ENCODE measurements at regions not wholly inside any gene's neighbourhood (a gene's known extent, or its start where the extent isn't known, plus 50 kb on each side); places are given as distances from the start of the nearest gene placed in this dataset.
"Not testable (repeated sequence)": the region's sequence is repeated elsewhere in the genome, so short reads cannot be mapped to it uniquely, and the experiment has no call there.

DNA sequence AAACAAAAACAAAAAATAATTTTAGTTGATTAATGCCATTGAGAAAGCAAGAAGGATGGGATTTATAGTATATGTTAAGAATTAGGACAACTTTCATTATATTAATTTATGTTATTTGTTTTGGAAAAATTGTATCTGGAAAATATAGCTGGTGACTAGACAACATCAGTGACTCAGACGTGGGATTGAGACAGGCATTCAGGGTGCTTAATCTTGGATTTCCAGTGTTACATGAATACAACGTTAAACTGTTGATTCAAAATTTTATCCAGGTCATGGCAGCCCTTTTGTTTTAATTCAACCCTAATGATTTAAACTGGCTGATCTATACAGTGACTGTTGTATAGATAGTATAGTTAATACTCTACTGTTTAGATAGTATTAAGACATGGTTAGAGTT, 827.1 kb upstream of the B3GALT2 start:
- Histone ChIP-seq H3K27ac (no peak overlapping the region), H3K79me2 (ENCODE audit: low read depth) (no peaks in the 10 kb centered on the region), H3K9me3 (ENCODE audit: insufficient read depth, low read depth) (no peaks in the 10 kb centered on the region), H2AFZ (no peak overlapping the region), H3K4me2 (no peak overlapping the region), H3F3A (ENCODE audit: insufficient read depth, low read depth) (no peaks in the 10 kb centered on the region), H3K4me3 (no peak overlapping the region), H4K20me1 (ENCODE audit: insufficient read depth) (no peaks in the 10 kb centered on the region), H3K36me3 (ENCODE audit: low read depth) (no peaks in the 10 kb centered on the region), H3K27me3 (ENCODE audit: insufficient read depth, low read depth) (no peaks in the 10 kb centered on the region), H3K4me1 (replicated peaks; ENCODE audit: insufficient read depth) (no peaks in the 10 kb centered on the region), H3K9me2 (ENCODE audit: insufficient read depth) (no peaks in the 10 kb centered on the region)
- no peak for DNase-seq
- TF ChIP-seq, protein P1, sequence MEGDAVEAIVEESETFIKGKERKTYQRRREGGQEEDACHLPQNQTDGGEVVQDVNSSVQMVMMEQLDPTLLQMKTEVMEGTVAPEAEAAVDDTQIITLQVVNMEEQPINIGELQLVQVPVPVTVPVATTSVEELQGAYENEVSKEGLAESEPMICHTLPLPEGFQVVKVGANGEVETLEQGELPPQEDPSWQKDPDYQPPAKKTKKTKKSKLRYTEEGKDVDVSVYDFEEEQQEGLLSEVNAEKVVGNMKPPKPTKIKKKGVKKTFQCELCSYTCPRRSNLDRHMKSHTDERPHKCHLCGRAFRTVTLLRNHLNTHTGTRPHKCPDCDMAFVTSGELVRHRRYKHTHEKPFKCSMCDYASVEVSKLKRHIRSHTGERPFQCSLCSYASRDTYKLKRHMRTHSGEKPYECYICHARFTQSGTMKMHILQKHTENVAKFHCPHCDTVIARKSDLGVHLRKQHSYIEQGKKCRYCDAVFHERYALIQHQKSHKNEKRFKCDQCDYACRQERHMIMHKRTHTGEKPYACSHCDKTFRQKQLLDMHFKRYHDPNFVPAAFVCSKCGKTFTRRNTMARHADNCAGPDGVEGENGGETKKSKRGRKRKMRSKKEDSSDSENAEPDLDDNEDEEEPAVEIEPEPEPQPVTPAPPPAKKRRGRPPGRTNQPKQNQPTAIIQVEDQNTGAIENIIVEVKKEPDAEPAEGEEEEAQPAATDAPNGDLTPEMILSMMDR (conservative IDR thresholded peaks at IDR 0.05), result no peak
- no peak for TF ChIP-seq EZH2 (IDR thresholded peaks at IDR 0.05; ENCODE audit: low read depth)
- no TSS peak for BruUV-seq (replicated peaks)
- ChIA-PET CTCF (no interaction called here), POLR2A (ENCODE audit: unreplicated experiment) (no interaction called here)
- intact Hi-C loops (cut with micrococcal nuclease; ENCODE audit: unreplicated experiment), result no loop called here

DNA sequence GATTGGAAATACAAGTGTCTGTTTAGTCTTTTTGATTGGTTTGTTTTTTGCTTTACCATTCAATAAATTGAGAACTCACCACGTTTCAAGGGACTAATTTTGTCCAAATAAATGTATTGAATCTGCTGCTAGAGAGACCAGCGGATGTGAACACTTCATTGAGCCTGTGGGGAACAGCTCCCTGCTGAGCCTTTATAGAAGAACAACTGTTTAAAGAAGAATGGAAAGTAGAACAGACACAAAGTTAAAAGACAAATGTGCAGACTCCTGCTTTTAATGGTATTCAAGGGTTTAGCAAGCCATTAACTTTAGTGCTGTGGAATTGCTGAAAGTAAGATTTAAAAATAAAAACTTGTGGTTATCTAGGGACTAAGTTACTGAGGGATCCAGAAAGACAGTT, 817.7 kb upstream of the B3GALT2 start:
- Histone ChIP-seq H3F3A (ENCODE audit: insufficient read depth, low read depth) (no peaks in the 10 kb centered on the region), H3K79me2 (ENCODE audit: low read depth) (no peaks in the 10 kb centered on the region), H4K20me1 (ENCODE audit: insufficient read depth) (no peaks in the 10 kb centered on the region), H3K27ac (no peak overlapping the region), H3K27me3 (ENCODE audit: insufficient read depth, low read depth) (no peaks in the 10 kb centered on the region), H3K4me2 (no peak overlapping the region), H3K36me3 (ENCODE audit: low read depth) (no peaks in the 10 kb centered on the region), H3K4me3 (no peak overlapping the region), H3K4me1 (replicated peaks; ENCODE audit: insufficient read depth) (no peaks in the 10 kb centered on the region), H3K9me3 (ENCODE audit: insufficient read depth, low read depth) (no peaks in the 10 kb centered on the region), H2AFZ (no peak overlapping the region), H3K9me2 (ENCODE audit: insufficient read depth) (0 out of 2 replicates have a peak, but pooled peaks cover 4% of the 10 kb centered on the region)
- DNase-seq, result no peak
- CTCF ChIA-PET, result no interaction called here
- no peak for TF ChIP-seq EZH2 (IDR thresholded peaks at IDR 0.05; ENCODE audit: low read depth)
- TF ChIP-seq, protein P1 (conservative IDR thresholded peaks at IDR 0.05), result no peak
- POLR2A ChIA-PET (ENCODE audit: unreplicated experiment), result no interaction called here
- BruUV-seq (replicated peaks), result no TSS peak
- intact Hi-C loops (cut with micrococcal nuclease; ENCODE audit: unreplicated experiment), result no loop called here

DNA sequence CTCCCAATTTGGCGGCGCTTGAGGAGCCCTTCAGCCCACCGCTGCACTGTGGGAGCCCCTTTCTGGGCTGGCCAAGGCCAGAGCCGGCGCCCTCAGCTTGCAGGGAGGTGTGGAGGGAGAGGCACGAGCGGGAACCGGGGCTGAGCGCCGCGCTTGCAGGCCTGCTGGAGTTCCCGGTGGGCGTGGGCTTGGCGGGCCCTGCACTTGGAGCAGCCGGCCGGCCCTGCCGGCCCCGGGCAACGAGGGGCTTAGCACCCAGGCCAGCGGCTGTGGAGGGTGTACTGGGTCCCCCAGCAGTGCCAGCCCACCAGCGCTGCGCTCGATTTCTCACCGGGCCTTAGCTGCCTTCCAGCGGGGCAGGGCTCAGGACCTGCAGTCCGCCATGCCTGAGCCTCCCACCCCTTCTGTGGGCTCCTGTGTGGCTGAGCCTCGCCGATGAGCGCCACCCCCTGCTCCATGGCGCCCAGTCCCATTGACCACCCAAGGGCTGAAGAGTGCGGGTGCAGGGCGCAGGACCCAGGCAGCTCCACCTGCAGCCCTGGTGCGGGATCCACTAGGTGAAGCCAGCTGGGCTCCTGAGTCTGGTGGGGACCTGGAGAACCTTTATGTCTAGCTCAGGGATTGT, 815.4 kb upstream of the B3GALT2 start:
- H2AFZ ChIP-seq; H3K79me2 ChIP-seq (ENCODE audit: low read depth); H3K9me3 ChIP-seq (ENCODE audit: insufficient read depth, low read depth); DNase-seq; H3K36me3 ChIP-seq (ENCODE audit: low read depth); POLR2A ChIA-PET (ENCODE audit: unreplicated experiment); H3K4me1 ChIP-seq (replicated peaks; ENCODE audit: insufficient read depth); H3K27ac ChIP-seq; H3F3A ChIP-seq (ENCODE audit: insufficient read depth, low read depth); H4K20me1 ChIP-seq (ENCODE audit: insufficient read depth); H3K4me3 ChIP-seq; CTCF ChIA-PET; H3K4me2 ChIP-seq; BruUV-seq (replicated peaks); intact Hi-C loops (cut with micrococcal nuclease; ENCODE audit: unreplicated experiment); H3K27me3 ChIP-seq (ENCODE audit: insufficient read depth, low read depth); H3K9me2 ChIP-seq (ENCODE audit: insufficient read depth): not testable (repeated sequence)

DNA sequence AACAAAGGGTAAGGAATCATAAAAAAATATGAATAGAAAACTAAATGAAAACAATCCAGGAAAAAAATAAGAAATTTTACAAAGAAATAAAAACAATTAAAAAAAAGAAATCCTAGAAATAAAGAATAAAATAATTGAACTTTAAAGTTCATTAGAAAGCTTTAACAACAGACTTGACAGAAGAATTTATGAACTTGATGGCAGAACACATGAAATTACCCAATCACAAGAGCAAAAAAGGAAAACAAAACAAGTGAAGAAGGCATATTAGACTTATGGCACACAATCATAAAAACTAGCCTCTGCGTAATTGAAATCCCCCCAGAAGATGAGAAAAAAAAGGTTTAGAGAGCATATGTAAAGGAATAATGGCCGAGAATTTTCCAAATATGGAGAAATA, 802.5 kb upstream of the B3GALT2 start:
- Histone ChIP-seq H3K36me3 (ENCODE audit: low read depth) (no peaks in the 10 kb centered on the region), H3F3A (ENCODE audit: insufficient read depth, low read depth) (no peaks in the 10 kb centered on the region), H3K9me3 (ENCODE audit: insufficient read depth, low read depth) (peaks cover 18% of the 10 kb centered on the region; the same call in 1 of the 2 replicates), H3K4me2 (no peak overlapping the region), H3K79me2 (ENCODE audit: low read depth) (no peaks in the 10 kb centered on the region), H2AFZ (no peak overlapping the region), H4K20me1 (ENCODE audit: insufficient read depth) (no peaks in the 10 kb centered on the region), H3K27me3 (ENCODE audit: insufficient read depth, low read depth) (no peaks in the 10 kb centered on the region), H3K4me1 (replicated peaks; ENCODE audit: insufficient read depth) (no peaks in the 10 kb centered on the region), H3K4me3 (no peak overlapping the region), H3K27ac (no peak overlapping the region), H3K9me2 (ENCODE audit: insufficient read depth) (no peaks in the 10 kb centered on the region)
- no peak for TF ChIP-seq EZH2 (IDR thresholded peaks at IDR 0.05; ENCODE audit: low read depth)
- TF ChIP-seq, protein P1 (conservative IDR thresholded peaks at IDR 0.05), result no peak
- ChIA-PET CTCF (no interaction called here), POLR2A (ENCODE audit: unreplicated experiment) (no interaction called here)
- no TSS peak for BruUV-seq (replicated peaks)
- intact Hi-C loops (cut with micrococcal nuclease; ENCODE audit: unreplicated experiment), result no loop called here
- DNase-seq, result no peak

Measured in PC-9 (cell line).